ENCODE measurements at regions not wholly inside any gene's neighbourhood (a gene's known extent, or its start where the extent isn't known, plus 50 kb on each side); places are given as distances from the start of the nearest gene placed in this dataset.
"Not testable (repeated sequence)": the region's sequence is repeated elsewhere in the genome, so short reads cannot be mapped to it uniquely, and the experiment has no call there.

- Mint-ChIP-seq H3K27ac (no peak overlapping the region), H3K9me3 (peaks cover 5% of the 10 kb centered on the region), H3K36me3 (ENCODE audit: low read depth) (peaks cover 3% of the 10 kb centered on the region), H3K27me3 (ENCODE audit: low read depth) (peaks cover 20% of the 10 kb centered on the region), H3K4me3 (no peak overlapping the region), H3K4me1 (ENCODE audit: low read depth) (no peaks in the 10 kb centered on the region)
- DNase-seq, result no peak
- CTCF ChIA-PET, result interaction anchor here (1.4 kb wide), 1 partner anchor 38 kb away, joined by 3 read pairs; no protein-coding TSS in a partner anchor
- intact Hi-C loops (cut with micrococcal nuclease), result no loop called here
Observed at GRCh38 chr9:100639854-100640253, 62.0 kb downstream of the CAVIN4 start.

- Mint-ChIP-seq H3K4me1 (ENCODE audit: low read depth) (no peaks in the 10 kb centered on the region), H3K9me3 (peaks cover 5% of the 10 kb centered on the region), H3K27me3 (ENCODE audit: low read depth) (peaks cover 23% of the 10 kb centered on the region), H3K27ac (no peak overlapping the region), H3K36me3 (ENCODE audit: low read depth) (peaks cover 3% of the 10 kb centered on the region), H3K4me3 (no peak overlapping the region)
- no peak for DNase-seq
- CTCF ChIA-PET, result interaction anchor here (1.4 kb wide), 1 partner anchor 38 kb away, joined by 3 read pairs; no protein-coding TSS in a partner anchor
- intact Hi-C loops (cut with micrococcal nuclease), result no loop called here
Observed at GRCh38 chr9:100640447-100641050, 62.7 kb downstream of the CAVIN4 start.

GRCh38 chr9:100641166-100641565 lies 63.3 kb downstream of the CAVIN4 start:
- CTCF ChIA-PET, result interaction anchor here (1.4 kb wide), 1 partner anchor 39 kb away, joined by 3 read pairs; no protein-coding TSS in a partner anchor
- peaks cover 5% of the 10 kb centered on the region for H3K9me3 Mint-ChIP-seq
- intact Hi-C loops (cut with micrococcal nuclease), result no loop called here
- H3K27ac Mint-ChIP-seq, result no peak overlapping the region
- peaks cover 3% of the 10 kb centered on the region for H3K36me3 Mint-ChIP-seq (ENCODE audit: low read depth)
- H3K27me3 Mint-ChIP-seq (ENCODE audit: low read depth), result peaks cover 23% of the 10 kb centered on the region
- no peak overlapping the region for H3K4me3 Mint-ChIP-seq
- H3K4me1 Mint-ChIP-seq (ENCODE audit: low read depth), result no peaks in the 10 kb centered on the region
- no peak for DNase-seq

GRCh38 chr9:100652850-100653249 lies 75.0 kb downstream of the CAVIN4 start:
- H3K27me3 Mint-ChIP-seq (ENCODE audit: low read depth), result peaks cover 17% of the 10 kb centered on the region
- no peak overlapping the region for H3K4me3 Mint-ChIP-seq
- no peak for DNase-seq
- H3K9me3 Mint-ChIP-seq, result peaks cover 18% of the 10 kb centered on the region
- intact Hi-C loops (cut with micrococcal nuclease), result no loop called here
- CTCF ChIA-PET, result no interaction called here
- no peaks in the 10 kb centered on the region for H3K4me1 Mint-ChIP-seq (ENCODE audit: low read depth)
- no peak overlapping the region for H3K27ac Mint-ChIP-seq
- peaks cover 5% of the 10 kb centered on the region for H3K36me3 Mint-ChIP-seq (ENCODE audit: low read depth)

GRCh38 chr9:100653643-100654334 lies 75.9 kb downstream of the CAVIN4 start:
- Mint-ChIP-seq H3K4me1 (ENCODE audit: low read depth) (no peaks in the 10 kb centered on the region), H3K27me3 (ENCODE audit: low read depth) (peaks cover 17% of the 10 kb centered on the region), H3K9me3 (peaks cover 18% of the 10 kb centered on the region), H3K4me3 (no peak overlapping the region), H3K27ac (no peak overlapping the region), H3K36me3 (ENCODE audit: low read depth) (peaks cover 5% of the 10 kb centered on the region)
- intact Hi-C loops (cut with micrococcal nuclease), result no loop called here
- DNase-seq, result no peak
- CTCF ChIA-PET, result no interaction called here

- H3K27me3 Mint-ChIP-seq (ENCODE audit: low read depth), result peaks cover 13% of the 10 kb centered on the region
- H3K9me3 Mint-ChIP-seq, result peaks cover 18% of the 10 kb centered on the region
- H3K4me3 Mint-ChIP-seq; CTCF ChIA-PET; H3K4me1 Mint-ChIP-seq (ENCODE audit: low read depth); H3K27ac Mint-ChIP-seq; DNase-seq; H3K36me3 Mint-ChIP-seq (ENCODE audit: low read depth); intact Hi-C loops (cut with micrococcal nuclease): not testable (repeated sequence)
Observed at GRCh38 chr9:100656851-100657250, 79.0 kb downstream of the CAVIN4 start.

GRCh38 chr9:100661668-100662067 lies 83.8 kb downstream of the CAVIN4 start:
- H3K4me3 Mint-ChIP-seq, result no peak overlapping the region
- H3K36me3 Mint-ChIP-seq (ENCODE audit: low read depth), result no peaks in the 10 kb centered on the region
- no peaks in the 10 kb centered on the region for H3K4me1 Mint-ChIP-seq (ENCODE audit: low read depth)
- CTCF ChIA-PET, result interaction anchor here (0.5 to 1.3 kb wide), 2 partner anchors 60 to 247 kb away, joined by 3 read pairs; no protein-coding TSS in a partner anchor
- DNase-seq, result no peak
- intact Hi-C loops (cut with micrococcal nuclease), result no loop called here
- no peak overlapping the region for H3K27ac Mint-ChIP-seq
- H3K27me3 Mint-ChIP-seq (ENCODE audit: low read depth), result peaks cover 19% of the 10 kb centered on the region
- H3K9me3 Mint-ChIP-seq, result peaks cover under 1% of the 10 kb centered on the region

- H3K4me1 Mint-ChIP-seq (ENCODE audit: low read depth), result no peaks in the 10 kb centered on the region
- intact Hi-C loops (cut with micrococcal nuclease), result no loop called here
- no peak for DNase-seq
- peaks cover 19% of the 10 kb centered on the region for H3K27me3 Mint-ChIP-seq (ENCODE audit: low read depth)
- no peak overlapping the region for H3K4me3 Mint-ChIP-seq
- CTCF ChIA-PET, result interaction anchor here (0.5 to 1.3 kb wide), 2 partner anchors 60 to 247 kb away, joined by 3 read pairs; no protein-coding TSS in a partner anchor
- no peak overlapping the region for H3K27ac Mint-ChIP-seq
- no peaks in the 10 kb centered on the region for H3K36me3 Mint-ChIP-seq (ENCODE audit: low read depth)
- H3K9me3 Mint-ChIP-seq, result no peaks in the 10 kb centered on the region
Observed at GRCh38 chr9:100662122-100662521, 84.2 kb downstream of the CAVIN4 start.

- H3K9me3 Mint-ChIP-seq, result no peaks in the 10 kb centered on the region
- DNase-seq, result no peak
- peaks cover 22% of the 10 kb centered on the region for H3K27me3 Mint-ChIP-seq (ENCODE audit: low read depth)
- intact Hi-C loops (cut with micrococcal nuclease), result no loop called here
- no peaks in the 10 kb centered on the region for H3K4me1 Mint-ChIP-seq (ENCODE audit: low read depth)
- no peak overlapping the region for H3K27ac Mint-ChIP-seq
- no peak overlapping the region for H3K4me3 Mint-ChIP-seq
- CTCF ChIA-PET, result no interaction called here
- no peaks in the 10 kb centered on the region for H3K36me3 Mint-ChIP-seq (ENCODE audit: low read depth)
Observed at GRCh38 chr9:100667448-100667847, 89.6 kb downstream of the CAVIN4 start.

GRCh38 chr9:100668024-100668423 lies 90.1 kb downstream of the CAVIN4 start:
- CTCF ChIA-PET, result no interaction called here
- no peak overlapping the region for H3K4me3 Mint-ChIP-seq
- intact Hi-C loops (cut with micrococcal nuclease), result no loop called here

GRCh38 chr9:100669968-100670367 lies 92.1 kb downstream of the CAVIN4 start:
- Mint-ChIP-seq H3K4me3 (no peak overlapping the region), H3K4me1 (ENCODE audit: low read depth) (no peaks in the 10 kb centered on the region)
- CTCF ChIA-PET, result no interaction called here

More at GRCh38 chr9:100668024-100668423, 90.1 kb downstream of the CAVIN4 start:
- Mint-ChIP-seq H3K27ac (no peak overlapping the region), H3K4me1 (ENCODE audit: low read depth) (no peaks in the 10 kb centered on the region), H3K36me3 (ENCODE audit: low read depth) (no peaks in the 10 kb centered on the region), H3K27me3 (ENCODE audit: low read depth) (peaks cover 21% of the 10 kb centered on the region), H3K9me3 (no peaks in the 10 kb centered on the region)
- no peak for DNase-seq

GRCh38 chr9:100670719-100671118 lies 92.8 kb downstream of the CAVIN4 start:
- DNase-seq, result no peak
- Mint-ChIP-seq H3K4me1 (ENCODE audit: low read depth) (no peaks in the 10 kb centered on the region), H3K36me3 (ENCODE audit: low read depth) (no peaks in the 10 kb centered on the region), H3K4me3 (no peak overlapping the region), H3K27ac (no peak overlapping the region), H3K27me3 (ENCODE audit: low read depth) (peaks cover 13% of the 10 kb centered on the region), H3K9me3 (no peaks in the 10 kb centered on the region)
- CTCF ChIA-PET, result no interaction called here
- intact Hi-C loops (cut with micrococcal nuclease), result no loop called here

More at GRCh38 chr9:100669968-100670367, 92.1 kb downstream of the CAVIN4 start:
- no peak for DNase-seq
- no peaks in the 10 kb centered on the region for H3K9me3 Mint-ChIP-seq
- no peak overlapping the region for H3K27ac Mint-ChIP-seq
- H3K36me3 Mint-ChIP-seq (ENCODE audit: low read depth), result no peaks in the 10 kb centered on the region
- intact Hi-C loops (cut with micrococcal nuclease), result no loop called here
- H3K27me3 Mint-ChIP-seq (ENCODE audit: low read depth), result peaks cover 19% of the 10 kb centered on the region

GRCh38 chr9:100671898-100672297 lies 94.0 kb downstream of the CAVIN4 start:
- intact Hi-C loops (cut with micrococcal nuclease), result no loop called here
- CTCF ChIA-PET, result no interaction called here
- H3K4me1 Mint-ChIP-seq (ENCODE audit: low read depth), result no peaks in the 10 kb centered on the region

More at GRCh38 chr9:100671898-100672297, 94.0 kb downstream of the CAVIN4 start:
- Mint-ChIP-seq H3K27ac (no peak overlapping the region), H3K9me3 (no peaks in the 10 kb centered on the region), H3K27me3 (ENCODE audit: low read depth) (peaks cover 6% of the 10 kb centered on the region), H3K36me3 (ENCODE audit: low read depth) (no peaks in the 10 kb centered on the region), H3K4me3 (no peak overlapping the region)
- no peak for DNase-seq

All from activated naive CD4-positive, alpha-beta T cell treated with anti-CD3 and anti-CD28 coated beads for 36 hours (primary cell).